22Rv1 (cell line): ENCODE measurements at regions not wholly inside any gene's neighbourhood (a gene's known extent, or its start where the extent isn't known, plus 50 kb on each side); places are given as distances from the start of the nearest gene placed in this dataset.
"Not testable (repeated sequence)": the region's sequence is repeated elsewhere in the genome, so short reads cannot be mapped to it uniquely, and the experiment has no call there.

ENCODE experiments used
- H3K27ac ChIP-seq: fragments of 450-650 bp; 2 replicates; pipeline ENCODE4 v1.5.1; 2017
- ZFX ChIP-seq: fragments of 450-650 bp; IDR thresholded peaks from 2 replicates; pipeline ENCODE4 v1.6.1; 2017; ENCODE audit warnings: antibody characterized with exemption, borderline replicate concordance
- TF ChIP-seq, protein P1 (sequence below): fragments of 450-650 bp; IDR thresholded peaks from 2 replicates; pipeline ENCODE4 v1.5.1; 2017; ENCODE audit warnings: mild to moderate bottlenecking

DNA sequence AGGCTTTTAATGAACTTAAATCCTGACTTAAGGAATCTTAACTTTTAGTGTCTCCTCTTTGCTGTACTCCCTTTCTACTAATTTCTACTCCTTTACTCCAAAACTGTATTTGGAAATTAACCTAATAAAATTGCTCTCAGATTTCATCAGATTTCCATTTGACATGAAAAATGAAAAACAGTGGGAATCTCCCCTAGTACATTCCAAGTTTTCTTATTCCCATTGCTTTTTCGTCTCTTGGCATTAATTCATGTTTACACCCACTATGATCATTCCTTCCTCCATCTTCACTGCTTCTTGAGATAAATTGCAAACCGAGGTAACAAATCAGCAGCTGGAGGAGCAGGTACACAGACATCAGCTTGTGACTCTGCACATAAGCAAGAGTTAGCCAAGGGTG is 208.7 kb downstream of the VGLL3 start:
- no peak for TF ChIP-seq ZFX
- TF ChIP-seq, protein P1, sequence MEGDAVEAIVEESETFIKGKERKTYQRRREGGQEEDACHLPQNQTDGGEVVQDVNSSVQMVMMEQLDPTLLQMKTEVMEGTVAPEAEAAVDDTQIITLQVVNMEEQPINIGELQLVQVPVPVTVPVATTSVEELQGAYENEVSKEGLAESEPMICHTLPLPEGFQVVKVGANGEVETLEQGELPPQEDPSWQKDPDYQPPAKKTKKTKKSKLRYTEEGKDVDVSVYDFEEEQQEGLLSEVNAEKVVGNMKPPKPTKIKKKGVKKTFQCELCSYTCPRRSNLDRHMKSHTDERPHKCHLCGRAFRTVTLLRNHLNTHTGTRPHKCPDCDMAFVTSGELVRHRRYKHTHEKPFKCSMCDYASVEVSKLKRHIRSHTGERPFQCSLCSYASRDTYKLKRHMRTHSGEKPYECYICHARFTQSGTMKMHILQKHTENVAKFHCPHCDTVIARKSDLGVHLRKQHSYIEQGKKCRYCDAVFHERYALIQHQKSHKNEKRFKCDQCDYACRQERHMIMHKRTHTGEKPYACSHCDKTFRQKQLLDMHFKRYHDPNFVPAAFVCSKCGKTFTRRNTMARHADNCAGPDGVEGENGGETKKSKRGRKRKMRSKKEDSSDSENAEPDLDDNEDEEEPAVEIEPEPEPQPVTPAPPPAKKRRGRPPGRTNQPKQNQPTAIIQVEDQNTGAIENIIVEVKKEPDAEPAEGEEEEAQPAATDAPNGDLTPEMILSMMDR: no peak
- H3K27ac ChIP-seq: no peak overlapping the region

GRCh38 chr3:86774082-86774691 is 216.8 kb downstream of the VGLL3 start:
- no peak for TF ChIP-seq ZFX
- TF ChIP-seq, protein P1: peak; percentile 73

DNA sequence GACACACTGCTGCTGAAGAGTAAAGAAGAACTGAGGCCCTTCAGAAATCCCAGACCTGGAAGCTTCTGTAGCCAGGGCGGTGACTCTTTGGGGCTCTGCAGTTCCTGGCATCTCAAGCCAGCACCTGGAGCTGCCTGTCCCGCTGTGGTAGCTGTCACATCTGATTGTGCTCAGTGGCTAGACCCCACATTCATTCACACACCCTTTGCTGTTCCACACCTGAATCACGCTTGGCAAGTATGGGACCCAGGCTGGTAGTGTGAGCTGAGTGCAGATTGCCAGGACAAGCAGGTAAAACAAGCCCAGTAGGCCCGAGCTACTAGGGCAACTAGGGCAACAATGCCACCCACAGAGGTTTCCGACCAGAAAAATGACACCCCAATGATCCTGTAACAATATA is 218.2 kb downstream of the VGLL3 start:
- TF ChIP-seq, protein P1: no peak
- TF ChIP-seq ZFX: no peak
- no peak overlapping the region for H3K27ac ChIP-seq

More at GRCh38 chr3:86774082-86774691, 216.8 kb downstream of the VGLL3 start:
- H3K27ac ChIP-seq: no peak overlapping the region

- TF ChIP-seq ZFX: no peak
- TF ChIP-seq, protein P1: no peak
Observed at GRCh38 chr3:86771741-86772512, 219.0 kb downstream of the VGLL3 start.

DNA sequence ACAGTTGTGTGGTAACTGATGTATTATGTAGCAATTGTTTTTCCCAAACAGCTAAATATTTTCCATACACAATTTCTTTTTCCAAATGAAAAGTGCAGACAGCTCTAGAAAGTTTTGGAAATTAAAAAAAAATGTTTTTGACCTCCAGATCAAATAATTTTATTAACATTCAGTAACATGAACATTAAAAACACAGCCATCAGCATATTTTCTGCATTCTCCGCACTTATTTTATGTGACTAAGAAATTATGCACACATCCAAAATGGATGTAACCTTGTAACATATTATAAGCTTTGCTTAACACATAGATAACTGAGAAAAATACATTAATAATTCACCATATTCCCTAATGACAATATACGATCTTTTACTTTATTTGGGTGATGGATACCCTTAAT is 224.6 kb downstream of the VGLL3 start:
- H3K27ac ChIP-seq: no peak overlapping the region
- TF ChIP-seq, protein P1: no peak
- no peak for TF ChIP-seq ZFX

More at GRCh38 chr3:86771741-86772512, 219.0 kb downstream of the VGLL3 start:
- no peak overlapping the region for H3K27ac ChIP-seq

GRCh38 chr3:86757322-86758179 is 233.4 kb downstream of the VGLL3 start:
- H3K27ac ChIP-seq: not testable (repeated sequence)

GRCh38 chr3:86748015-86748414 is 242.9 kb downstream of the VGLL3 start:
- no peak for TF ChIP-seq ZFX
- TF ChIP-seq, protein P1: no peak
- H3K27ac ChIP-seq: no peak overlapping the region
